T-cell (primary cell): ENCODE measurements at regions not wholly inside any gene's neighbourhood (a gene's known extent, or its start where the extent isn't known, plus 50 kb on each side); places are given as distances from the start of the nearest gene placed in this dataset.

Experiments
- ATAC-seq, 4 experiments: fragments of 200-7000 bp in 3 of 4; fragments of 150-1000 bp in 1 of 4; cut with Tn5 transposase; replicated peaks in 1 of 4; 1 replicate in 3 of 4; 2 replicates in 1 of 4; pipeline ENCODE4 v1.10.0; 2021; ENCODE audit warnings: moderate library complexity in 3 of 4, mild to moderate bottlenecking in 2 of 4, moderate number of reproducible peaks in 1 of 4
- CTCF ChIA-PET, 2 donors: fragments of 300-600 bp; sonication (Branson Sonifier 250); formaldehyde crosslinking; loops; one replicate each; lab custom pipeline; 2022; ENCODE audit warnings: antibody characterized with exemption in 2 of 2; lab: Charles Lee
- POLR2A ChIA-PET, 2 donors: fragments of 300-600 bp; sonication (Branson Sonifier 250); formaldehyde crosslinking; loops; one replicate each; lab custom pipeline; 2022; ENCODE audit warnings: antibody characterized with exemption in 2 of 2; lab: Charles Lee
- DNase-seq, 35 experiments: peaks; one replicate each; pipeline versions ENCODE4 v3.0.0 to v3.0.0-alpha.2; 2013 to 2023
- H3K27ac ChIP-seq: one replicate; pipeline ENCODE4 v1.5.1; 2013; ENCODE audit warnings: low read length
- H3K27me3 ChIP-seq, 2 experiments: replicated peaks in 1 of 2; 1 replicate in 1 of 2; 2 replicates in 1 of 2; pipeline versions ENCODE4 v1.6.1 to v1.7.0; 2013; ENCODE audit warnings: low read length in 1 of 2, mixed read lengths in 1 of 2; ENCODE audit not compliant: control insufficient read depth in 2 of 2, insufficient read depth in 2 of 2; ENCODE audit errors: extremely low read depth in 1 of 2
- H3K36me3 ChIP-seq, 2 donors: 1 replicate in 1 of 2; 2 replicates in 1 of 2; pipeline versions ENCODE4 v1.6.1 to v1.7.0; 2013; ENCODE audit warnings: low read length in 1 of 2; ENCODE audit not compliant: control insufficient read depth in 2 of 2, insufficient read depth in 1 of 2; ENCODE audit errors: extremely low read depth in 1 of 2
- H3K4me1 ChIP-seq, 2 experiments: 1 replicate in 1 of 2; 2 replicates in 1 of 2; pipeline versions ENCODE4 v1.6.1 to v1.7.0; 2013; ENCODE audit warnings: low read length in 2 of 2, mixed read lengths in 1 of 2; ENCODE audit not compliant: insufficient read depth in 2 of 2, control insufficient read depth in 1 of 2; ENCODE audit errors: extremely low read depth in 1 of 2
- H3K4me3 ChIP-seq, 2 donors: 1 replicate in 1 of 2; 2 replicates in 1 of 2; pipeline versions ENCODE4 v1.5.1 to v1.7.0; 2013; ENCODE audit warnings: mild to moderate bottlenecking in 2 of 2, low read length in 1 of 2, moderate library complexity in 1 of 2; ENCODE audit not compliant: control insufficient read depth in 1 of 2; ENCODE audit errors: extremely low read depth in 1 of 2
- H3K9me3 ChIP-seq: 2 replicates; pipeline ENCODE4 v1.7.0; 2013
- H3K27ac Mint-ChIP-seq, 2 donors: one replicate each; pipeline ENCODE4 v1.8.0; 2020 to 2021; ENCODE audit warnings: mild to moderate bottlenecking in 2 of 2, mixed read lengths in 2 of 2
- H3K27me3 Mint-ChIP-seq, 2 donors: one replicate each; pipeline ENCODE4 v1.8.0; 2021 to 2022; ENCODE audit warnings: mixed read lengths in 2 of 2
- H3K36me3 Mint-ChIP-seq: one replicate; pipeline ENCODE4 v1.8.0; 2021; ENCODE audit warnings: mixed read lengths
- H3K4me1 Mint-ChIP-seq, 3 donors: one replicate each; pipeline ENCODE4 v1.8.0; 2020 to 2022; ENCODE audit warnings: mixed read lengths in 3 of 3, mild to moderate bottlenecking in 1 of 3
- H3K4me3 Mint-ChIP-seq, 3 donors: one replicate each; pipeline ENCODE4 v1.8.0; 2020 to 2022; ENCODE audit warnings: mild to moderate bottlenecking in 3 of 3, mixed read lengths in 3 of 3, moderate library complexity in 3 of 3
- H3K9me3 Mint-ChIP-seq, 3 donors: one replicate each; pipeline ENCODE4 v1.8.0; 2020 to 2022; ENCODE audit warnings: mixed read lengths in 3 of 3
- WGBS: methylation state at CpG from one replicate; pipeline ENCODE4 v1.1.5; 2013; ENCODE audit warnings: missing lambda C conversion rate; ENCODE audit not compliant: insufficient coverage; 5-methylcytosine and 5-hydroxymethylcytosine counted together

DNA sequence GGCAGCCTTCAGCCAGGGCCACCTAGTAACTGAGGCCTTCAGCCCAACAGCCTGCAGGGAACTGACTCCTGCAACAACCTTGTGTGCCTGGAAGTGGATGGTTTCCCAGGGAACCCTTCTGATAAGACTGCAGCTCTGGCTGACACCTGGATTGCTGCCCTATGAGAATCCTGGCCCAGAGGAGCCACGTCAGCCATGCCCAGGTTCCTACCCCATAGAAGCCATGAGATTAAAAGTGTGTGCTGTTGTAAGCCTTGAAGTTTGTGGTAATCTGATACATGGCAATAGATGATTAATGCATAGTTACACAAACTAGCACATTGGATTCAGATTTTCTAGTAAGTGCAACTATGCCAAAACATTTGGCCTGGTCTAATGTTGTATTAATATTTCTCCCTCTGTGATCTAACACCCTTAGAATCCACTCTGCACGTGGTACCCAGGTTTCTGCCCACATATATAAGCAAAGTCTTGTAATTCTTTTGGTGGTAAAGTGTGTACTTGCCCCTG, 64.8 kb upstream of the BEGAIN start:
- Histone ChIP-seq H3K27me3 (peaks cover 0 to 46% of the 10 kb centered on the region in 2 experiments), H3K4me1 (peaks cover 0 to 19% of the 10 kb centered on the region in 2 experiments), H3K4me3 (no peak overlapping the region), H3K36me3 (no peaks in the 10 kb centered on the region), H3K9me3 (no peaks in the 10 kb centered on the region), H3K27ac (no peak overlapping the region)
- ATAC-seq = no peak
- no peak for DNase-seq
- Mint-ChIP-seq H3K27me3 (peaks cover 11 to 21% of the 10 kb centered on the region in 2 donors), H3K9me3 (no peaks in the 10 kb centered on the region), H3K36me3 (no peaks in the 10 kb centered on the region), H3K4me1 (peaks cover 3 to 8% (median 5%) of the 10 kb centered on the region in 3 donors), H3K27ac (no peak overlapping the region), H3K4me3 (no peak overlapping the region)
- WGBS = no CpG with 5 or more reads among the region's 2 CpGs
- POLR2A ChIA-PET = no interaction called here
- CTCF ChIA-PET = interaction anchor here (1.5 to 2.3 kb wide), 2 partner anchors 267 kb away, joined by 4 to 12 read pairs; no protein-coding TSS in a partner anchor

DNA sequence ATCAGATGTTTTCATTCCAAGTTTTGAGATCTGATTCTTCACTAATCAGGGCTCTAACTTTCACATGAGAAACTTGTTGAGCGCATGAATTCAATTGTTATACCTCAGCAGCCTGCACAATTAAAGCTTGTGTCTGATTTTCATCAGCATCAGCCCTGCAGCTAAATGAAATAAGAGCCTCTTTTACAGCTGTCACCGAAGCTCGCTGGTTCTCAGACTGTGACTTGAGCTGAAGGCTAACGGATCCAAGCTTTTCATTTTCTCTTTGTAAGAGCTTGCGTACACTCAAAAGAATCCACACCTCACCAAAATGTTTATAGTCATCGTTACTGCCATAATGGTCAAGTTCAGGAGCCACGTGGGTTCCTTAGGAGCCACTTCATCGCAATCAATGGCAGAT, 65.5 kb upstream of the BEGAIN start:
- no peaks in the 10 kb centered on the region for H3K36me3 Mint-ChIP-seq
- no peak overlapping the region for H3K4me3 Mint-ChIP-seq
- no peaks in the 10 kb centered on the region for H3K9me3 Mint-ChIP-seq
- H3K27me3 Mint-ChIP-seq = peaks cover 11 to 21% of the 10 kb centered on the region in 2 donors
- Histone ChIP-seq H3K36me3 (no peaks in the 10 kb centered on the region), H3K4me1 (peaks cover 0 to 19% of the 10 kb centered on the region in 2 experiments), H3K9me3 (no peaks in the 10 kb centered on the region), H3K27ac (no peak overlapping the region), H3K27me3 (peaks cover 0 to 51% of the 10 kb centered on the region in 2 experiments), H3K4me3 (no peak overlapping the region)
- no peak overlapping the region for H3K27ac Mint-ChIP-seq
- ChIA-PET CTCF (interaction anchor here (1.0 to 2.3 kb wide), 5 partner anchors 47 to 268 kb away, joined by 3 to 12 read pairs (median 3); no protein-coding TSS in a partner anchor), POLR2A (interaction anchor here in 1 of 2 donors (0.6 kb wide), 1 partner anchor 136 kb away, joined by 5 read pairs; no protein-coding TSS in a partner anchor)
- H3K4me1 Mint-ChIP-seq = peaks cover 4 to 8% (median 4%) of the 10 kb centered on the region in 3 donors
- no peak for DNase-seq
- WGBS = 92% methylated on average over 5 of the region's 8 CpGs
- no peak for ATAC-seq

DNA sequence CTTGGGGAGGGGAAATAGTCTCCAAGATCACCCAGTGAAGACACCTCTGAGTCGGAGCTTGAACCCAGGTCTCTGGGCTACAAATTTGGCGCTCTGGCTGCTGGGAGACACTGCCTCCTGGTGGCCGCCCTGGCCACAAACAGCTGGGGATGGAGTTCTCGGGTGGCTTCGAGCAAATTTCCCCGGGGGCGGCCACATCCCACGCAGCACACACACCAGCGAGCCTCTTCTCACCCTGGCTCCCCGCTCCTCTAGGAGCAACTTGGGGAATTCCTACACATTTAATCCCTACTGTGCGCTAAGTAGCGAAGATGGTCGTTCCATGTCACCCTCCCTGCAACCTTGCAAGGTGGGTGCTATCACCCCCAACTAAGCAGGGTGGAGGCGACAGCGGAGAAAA, 66.2 kb upstream of the BEGAIN start:
- WGBS = 35% methylated on average over 13 of the region's 15 CpGs
- POLR2A ChIA-PET = interaction anchor here in 1 of 2 donors (0.6 kb wide), 1 partner anchor 137 kb away, joined by 5 read pairs; no protein-coding TSS in a partner anchor
- H3K9me3 ChIP-seq = no peaks in the 10 kb centered on the region

DNA sequence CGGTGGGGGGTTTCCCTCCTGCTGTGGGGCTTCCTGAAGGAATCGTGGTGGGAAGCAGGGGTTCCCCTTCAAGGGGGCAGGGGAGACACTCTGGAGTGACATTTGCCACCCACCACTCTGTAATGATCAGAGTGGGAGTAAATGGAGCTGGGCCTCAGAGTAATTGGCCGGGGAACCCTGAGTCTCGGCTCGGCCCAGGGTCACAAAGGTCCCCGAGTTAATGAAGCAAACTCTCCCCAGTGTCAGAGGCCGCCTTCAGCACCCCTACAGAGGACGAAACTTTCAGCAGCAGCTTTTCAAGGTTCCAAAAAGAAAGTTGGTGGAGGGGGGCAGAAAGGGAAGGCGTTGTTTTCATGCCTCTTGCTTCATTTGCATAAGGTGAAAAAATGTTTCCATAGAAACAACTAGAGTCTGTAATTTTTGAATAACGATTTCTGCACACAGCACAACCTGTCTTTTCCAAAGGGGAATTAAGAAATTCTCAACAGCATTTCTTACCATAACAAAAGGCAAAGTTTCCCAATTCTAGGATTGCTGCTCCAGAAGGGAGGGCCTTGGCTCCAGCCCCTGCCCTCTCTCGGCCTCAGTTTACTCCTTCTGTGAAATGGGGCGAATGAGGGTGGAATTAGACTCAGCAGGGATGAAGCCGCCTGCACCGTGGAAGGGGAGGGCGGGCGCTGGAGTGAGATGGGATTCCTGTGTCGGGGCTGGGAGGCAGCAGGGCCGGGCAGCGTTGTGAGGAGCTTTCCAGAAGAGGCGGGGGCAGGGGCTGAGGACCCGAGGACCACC, 67.0 kb upstream of the BEGAIN start:
- POLR2A ChIA-PET = no interaction called here
- ATAC-seq (peak in 1 of 4 experiments; percentile 20), DNase-seq (no peak)
- no peak overlapping the region for H3K4me3 ChIP-seq
- peaks cover 11 to 21% of the 10 kb centered on the region in 2 donors for H3K27me3 Mint-ChIP-seq
- CTCF ChIA-PET = interaction anchor here (0.7 to 2.3 kb wide), 4 partner anchors 9 to 272 kb away, joined by 3 to 12 read pairs (median 4); no protein-coding TSS in a partner anchor
- no peak overlapping the region for H3K27ac Mint-ChIP-seq
- no peaks in the 10 kb centered on the region for H3K36me3 ChIP-seq
- peaks cover 0 to 51% of the 10 kb centered on the region in 2 experiments for H3K27me3 ChIP-seq
- WGBS = 38% methylated on average over 13 of the region's 21 CpGs
- no peaks in the 10 kb centered on the region for H3K36me3 Mint-ChIP-seq
- H3K27ac ChIP-seq = no peak overlapping the region
- H3K9me3 Mint-ChIP-seq = no peaks in the 10 kb centered on the region
- H3K9me3 ChIP-seq = no peaks in the 10 kb centered on the region
- H3K4me1 ChIP-seq = peaks cover 0 to 27% of the 10 kb centered on the region in 2 experiments
- peaks cover 6 to 8% (median 7%) of the 10 kb centered on the region in 3 donors for H3K4me1 Mint-ChIP-seq
- no peak overlapping the region for H3K4me3 Mint-ChIP-seq

More for the DNA sequence above, 66.2 kb upstream of the BEGAIN start:
- Mint-ChIP-seq H3K4me1 (peaks cover 6 to 8% (median 7%) of the 10 kb centered on the region in 3 donors), H3K27ac (no peak overlapping the region), H3K4me3 (no peak overlapping the region), H3K36me3 (no peaks in the 10 kb centered on the region), H3K9me3 (no peaks in the 10 kb centered on the region), H3K27me3 (peaks cover 11 to 21% of the 10 kb centered on the region in 2 donors)
- Histone ChIP-seq H3K4me1 (peaks cover 0 to 23% of the 10 kb centered on the region in 2 experiments), H3K27me3 (peaks cover 0 to 49% of the 10 kb centered on the region in 2 experiments), H3K36me3 (no peaks in the 10 kb centered on the region), H3K4me3 (no peak overlapping the region), H3K27ac (no peak overlapping the region)
- ATAC-seq = no peak
- CTCF ChIA-PET = interaction anchor here (0.7 to 2.3 kb wide), 8 partner anchors 9 to 271 kb away, joined by 3 to 12 read pairs (median 4); no protein-coding TSS in a partner anchor
- peak in 24 of 35 experiments; percentile 7 to 60 (median 25) for DNase-seq

DNA sequence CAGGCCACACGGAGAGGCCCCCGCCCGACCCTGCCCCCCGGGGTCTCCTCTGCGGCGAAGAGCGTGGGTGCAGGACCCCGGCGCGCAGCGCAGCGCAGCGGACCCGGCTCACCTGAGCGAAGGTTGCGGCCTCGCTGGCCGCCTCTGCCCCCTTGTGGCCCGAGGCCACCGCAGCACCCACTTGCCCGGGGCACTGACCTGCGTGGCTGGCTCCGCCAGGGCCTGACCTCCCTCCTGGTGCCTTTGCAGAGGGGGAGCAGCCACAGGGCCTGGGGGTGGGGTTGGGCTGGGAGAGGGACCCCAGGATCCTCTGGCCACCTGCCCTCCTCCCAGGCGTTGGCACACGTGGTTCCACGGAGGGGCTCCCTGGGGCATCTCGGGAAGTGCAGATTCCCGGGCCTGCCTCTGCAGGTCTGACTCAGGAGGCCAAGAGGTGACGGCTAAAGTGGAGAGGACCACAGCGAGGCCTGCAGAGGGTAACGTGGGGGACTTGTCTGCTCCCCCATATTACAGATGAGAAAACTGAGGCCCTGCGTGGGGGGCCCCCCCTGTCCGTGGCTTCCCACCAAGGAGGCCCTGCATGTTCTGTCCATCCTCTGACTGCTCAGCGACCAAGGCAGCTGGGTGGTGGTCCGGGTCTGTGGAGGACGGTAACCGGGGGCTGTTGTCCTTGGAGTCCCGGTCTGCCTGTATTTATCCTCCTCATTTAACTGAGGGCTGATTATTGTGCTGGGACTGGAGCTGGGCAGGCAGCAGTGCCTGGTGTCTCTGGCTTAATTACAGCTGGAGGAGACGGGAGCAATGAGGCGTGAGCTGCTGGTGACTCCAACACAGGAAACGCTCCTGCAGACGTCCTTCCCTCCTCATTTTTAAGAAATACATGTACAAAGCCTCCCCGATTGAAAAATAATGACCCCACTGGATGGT, 67.9 kb upstream of the BEGAIN start:
- Histone ChIP-seq H3K27me3 (peaks cover 0 to 53% of the 10 kb centered on the region in 2 experiments), H3K4me3 (no peak overlapping the region), H3K4me1 (peaks cover 0 to 27% of the 10 kb centered on the region in 2 experiments), H3K9me3 (no peaks in the 10 kb centered on the region), H3K27ac (no peak overlapping the region), H3K36me3 (no peaks in the 10 kb centered on the region)
- WGBS = 42% methylated on average over 20 of the region's 43 CpGs
- peak in 28 of 35 experiments; percentile 5 to 71 (median 28) for DNase-seq
- Mint-ChIP-seq H3K9me3 (no peaks in the 10 kb centered on the region), H3K27ac (no peak overlapping the region), H3K27me3 (peaks cover 11 to 21% of the 10 kb centered on the region in 2 donors), H3K4me3 (no peak overlapping the region), H3K36me3 (no peaks in the 10 kb centered on the region), H3K4me1 (peaks cover 6 to 8% (median 7%) of the 10 kb centered on the region in 3 donors)
- POLR2A ChIA-PET = no interaction called here
- CTCF ChIA-PET = interaction anchor here in 1 of 2 donors (1.4 kb wide), 1 partner anchor 273 kb away, joined by 3 read pairs; no protein-coding TSS in a partner anchor
- peak; percentile 74 to 86 (median 83) for ATAC-seq
